HL-60 (cell line): ENCODE measurements at regions not wholly inside any gene's neighbourhood (a gene's known extent, or its start where the extent isn't known, plus 50 kb on each side); places are given as distances from the start of the nearest gene placed in this dataset.

Experiments
- GABPA ChIP-seq: IDR thresholded peaks from 2 replicates; pipeline ENCODE4 v1.6.1; 2012; ENCODE audit warnings: low read depth
- POLR2AphosphoS5 ChIP-seq: IDR thresholded peaks from 2 replicates; pipeline ENCODE4 v1.6.1; 2012; ENCODE audit warnings: low read depth
- SPI1 ChIP-seq: IDR thresholded peaks from 2 replicates; pipeline ENCODE4 v1.6.1; 2012; ENCODE audit warnings: low read depth, mild to moderate bottlenecking, borderline replicate concordance
- TF ChIP-seq, protein P1 (sequence below): IDR thresholded peaks from one replicate; pipeline ENCODE4 v1.5.1; 2011; ENCODE audit warnings: low read length, control low read depth, inconsistent platforms; ENCODE audit not compliant: insufficient read depth
- TF ChIP-seq, protein P2 (sequence below): IDR thresholded peaks from 2 replicates; pipeline ENCODE4 v1.6.1; 2012; ENCODE audit warnings: low read depth; ENCODE audit not compliant: insufficient replicate concordance

DNA sequence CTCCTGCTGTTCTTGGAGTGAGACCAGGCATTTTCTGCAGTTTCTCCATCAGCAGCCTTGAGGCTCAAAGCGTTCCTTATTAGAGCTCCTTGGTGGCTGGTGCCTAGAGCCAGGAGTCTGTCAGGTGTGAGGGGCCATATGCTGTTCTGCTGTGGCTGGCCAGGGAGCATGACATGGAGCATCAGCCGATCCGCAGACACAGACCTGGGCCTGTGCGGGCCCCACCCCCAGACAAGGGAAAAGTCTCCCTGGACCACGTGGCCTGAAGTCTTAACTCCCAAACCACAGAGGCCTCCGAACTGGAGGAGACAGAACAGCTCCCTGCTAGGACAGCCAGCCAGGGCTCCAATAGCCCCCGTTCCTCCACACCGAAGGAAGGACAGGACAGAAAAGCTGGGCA is 162.7 kb upstream of the CIBAR2 start:
- TF ChIP-seq, protein P1, sequence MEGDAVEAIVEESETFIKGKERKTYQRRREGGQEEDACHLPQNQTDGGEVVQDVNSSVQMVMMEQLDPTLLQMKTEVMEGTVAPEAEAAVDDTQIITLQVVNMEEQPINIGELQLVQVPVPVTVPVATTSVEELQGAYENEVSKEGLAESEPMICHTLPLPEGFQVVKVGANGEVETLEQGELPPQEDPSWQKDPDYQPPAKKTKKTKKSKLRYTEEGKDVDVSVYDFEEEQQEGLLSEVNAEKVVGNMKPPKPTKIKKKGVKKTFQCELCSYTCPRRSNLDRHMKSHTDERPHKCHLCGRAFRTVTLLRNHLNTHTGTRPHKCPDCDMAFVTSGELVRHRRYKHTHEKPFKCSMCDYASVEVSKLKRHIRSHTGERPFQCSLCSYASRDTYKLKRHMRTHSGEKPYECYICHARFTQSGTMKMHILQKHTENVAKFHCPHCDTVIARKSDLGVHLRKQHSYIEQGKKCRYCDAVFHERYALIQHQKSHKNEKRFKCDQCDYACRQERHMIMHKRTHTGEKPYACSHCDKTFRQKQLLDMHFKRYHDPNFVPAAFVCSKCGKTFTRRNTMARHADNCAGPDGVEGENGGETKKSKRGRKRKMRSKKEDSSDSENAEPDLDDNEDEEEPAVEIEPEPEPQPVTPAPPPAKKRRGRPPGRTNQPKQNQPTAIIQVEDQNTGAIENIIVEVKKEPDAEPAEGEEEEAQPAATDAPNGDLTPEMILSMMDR, result no peak
- TF ChIP-seq POLR2AphosphoS5 (no peak), GABPA (no peak), SPI1 (no peak)
- TF ChIP-seq, protein P2, sequence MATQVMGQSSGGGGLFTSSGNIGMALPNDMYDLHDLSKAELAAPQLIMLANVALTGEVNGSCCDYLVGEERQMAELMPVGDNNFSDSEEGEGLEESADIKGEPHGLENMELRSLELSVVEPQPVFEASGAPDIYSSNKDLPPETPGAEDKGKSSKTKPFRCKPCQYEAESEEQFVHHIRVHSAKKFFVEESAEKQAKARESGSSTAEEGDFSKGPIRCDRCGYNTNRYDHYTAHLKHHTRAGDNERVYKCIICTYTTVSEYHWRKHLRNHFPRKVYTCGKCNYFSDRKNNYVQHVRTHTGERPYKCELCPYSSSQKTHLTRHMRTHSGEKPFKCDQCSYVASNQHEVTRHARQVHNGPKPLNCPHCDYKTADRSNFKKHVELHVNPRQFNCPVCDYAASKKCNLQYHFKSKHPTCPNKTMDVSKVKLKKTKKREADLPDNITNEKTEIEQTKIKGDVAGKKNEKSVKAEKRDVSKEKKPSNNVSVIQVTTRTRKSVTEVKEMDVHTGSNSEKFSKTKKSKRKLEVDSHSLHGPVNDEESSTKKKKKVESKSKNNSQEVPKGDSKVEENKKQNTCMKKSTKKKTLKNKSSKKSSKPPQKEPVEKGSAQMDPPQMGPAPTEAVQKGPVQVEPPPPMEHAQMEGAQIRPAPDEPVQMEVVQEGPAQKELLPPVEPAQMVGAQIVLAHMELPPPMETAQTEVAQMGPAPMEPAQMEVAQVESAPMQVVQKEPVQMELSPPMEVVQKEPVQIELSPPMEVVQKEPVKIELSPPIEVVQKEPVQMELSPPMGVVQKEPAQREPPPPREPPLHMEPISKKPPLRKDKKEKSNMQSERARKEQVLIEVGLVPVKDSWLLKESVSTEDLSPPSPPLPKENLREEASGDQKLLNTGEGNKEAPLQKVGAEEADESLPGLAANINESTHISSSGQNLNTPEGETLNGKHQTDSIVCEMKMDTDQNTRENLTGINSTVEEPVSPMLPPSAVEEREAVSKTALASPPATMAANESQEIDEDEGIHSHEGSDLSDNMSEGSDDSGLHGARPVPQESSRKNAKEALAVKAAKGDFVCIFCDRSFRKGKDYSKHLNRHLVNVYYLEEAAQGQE, result no peak
